CD4-positive, alpha-beta T cell treated with Interleukin-6 at 100 ng/mL for 8 hours (primary cell): ENCODE measurements at regions not wholly inside any gene's neighbourhood (a gene's known extent, or its start where the extent isn't known, plus 50 kb on each side); places are given as distances from the start of the nearest gene placed in this dataset.
"Not testable (repeated sequence)": the region's sequence is repeated elsewhere in the genome, so short reads cannot be mapped to it uniquely, and the experiment has no call there.

Experiments
- DNase-seq: peaks from one replicate; pipeline ENCODE4 v3.0.0-alpha.2; 2020; ENCODE audit warnings: mixed read lengths, low spot score

DNA sequence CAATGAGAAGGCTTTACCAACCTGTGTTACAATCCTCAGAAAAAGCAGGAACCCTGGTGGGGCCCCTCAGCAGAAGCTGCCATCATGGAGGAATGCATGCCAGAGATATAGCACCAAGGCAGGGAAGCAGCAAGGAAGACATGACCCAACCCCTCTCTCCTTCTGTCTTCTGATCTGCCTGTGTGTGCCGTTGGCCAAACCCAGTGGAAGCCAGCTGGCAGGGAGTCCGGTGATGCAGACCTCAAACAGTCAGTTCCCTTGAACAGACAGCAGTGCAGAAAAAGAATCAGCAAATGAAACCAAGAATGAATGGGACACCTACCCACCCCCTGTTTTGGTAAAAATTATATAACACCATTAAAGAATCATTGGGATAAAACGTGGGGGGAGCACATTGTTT, 234.2 kb downstream of the ZNF608 start:
- DNase-seq: no peak

DNA sequence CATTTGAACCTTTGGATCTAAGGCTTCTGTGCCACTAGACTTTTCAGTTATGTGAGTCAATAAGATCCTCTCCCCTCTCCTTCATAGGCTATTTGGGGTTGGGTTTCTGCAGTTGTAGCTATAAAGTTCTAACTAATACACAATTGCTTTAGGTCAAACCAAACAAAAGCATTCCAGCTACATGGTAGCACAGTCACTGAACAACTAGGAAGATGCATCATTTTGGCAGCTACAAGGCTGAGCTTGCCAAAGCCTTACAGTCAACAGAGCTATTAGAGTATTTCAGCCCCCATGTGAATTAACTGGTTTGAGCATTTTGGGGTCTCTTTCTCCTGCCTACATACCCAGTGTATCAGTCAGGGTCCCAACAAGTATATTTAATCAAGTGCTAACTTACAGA, 234.6 kb downstream of the ZNF608 start:
- DNase-seq: no peak

- no peak for DNase-seq
Measured at GRCh38 chr5:124507688-124508087, 238.8 kb downstream of the ZNF608 start.

DNA sequence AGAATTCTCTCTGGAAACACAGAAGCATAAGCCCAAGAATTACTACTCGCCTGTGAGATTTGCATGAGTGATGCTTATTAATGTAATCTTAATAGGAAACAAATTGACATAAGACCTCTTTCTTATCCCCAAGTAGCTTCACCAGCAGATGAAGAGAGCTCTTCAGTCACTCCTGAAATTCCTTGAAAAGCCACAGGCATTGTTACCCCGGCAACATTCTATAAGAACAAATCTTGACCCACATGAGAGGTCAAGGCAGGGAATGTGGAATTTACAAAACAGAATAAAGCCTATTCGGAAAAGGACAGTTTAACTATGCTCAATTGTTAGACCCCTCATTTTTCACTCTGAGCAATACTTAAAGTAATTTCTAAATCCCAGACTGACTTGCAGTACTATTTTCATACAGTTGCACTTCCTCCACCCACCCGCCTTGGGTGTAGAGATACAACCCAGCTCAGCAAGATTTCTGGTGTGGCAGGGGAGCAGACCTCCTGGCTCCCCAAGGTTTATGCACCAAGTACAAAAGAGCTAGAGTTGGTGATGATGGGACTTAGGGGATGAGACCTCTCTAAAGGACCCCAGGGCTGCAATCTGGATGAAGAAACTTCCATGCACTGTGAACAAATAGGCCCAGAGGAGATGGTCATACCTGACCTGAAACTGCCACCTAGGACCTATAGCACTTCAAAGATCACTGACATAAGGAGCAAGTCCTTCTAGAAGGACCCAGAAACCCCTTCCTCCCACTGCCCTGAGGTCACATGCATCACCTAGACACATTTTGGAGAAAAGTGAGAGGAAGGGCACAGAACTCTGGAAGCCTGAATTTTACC, 242.1 kb downstream of the ZNF608 start:
- DNase-seq: no peak

GRCh38 chr5:124502551-124502950, 243.9 kb downstream of the ZNF608 start:
- DNase-seq: no peak

DNA sequence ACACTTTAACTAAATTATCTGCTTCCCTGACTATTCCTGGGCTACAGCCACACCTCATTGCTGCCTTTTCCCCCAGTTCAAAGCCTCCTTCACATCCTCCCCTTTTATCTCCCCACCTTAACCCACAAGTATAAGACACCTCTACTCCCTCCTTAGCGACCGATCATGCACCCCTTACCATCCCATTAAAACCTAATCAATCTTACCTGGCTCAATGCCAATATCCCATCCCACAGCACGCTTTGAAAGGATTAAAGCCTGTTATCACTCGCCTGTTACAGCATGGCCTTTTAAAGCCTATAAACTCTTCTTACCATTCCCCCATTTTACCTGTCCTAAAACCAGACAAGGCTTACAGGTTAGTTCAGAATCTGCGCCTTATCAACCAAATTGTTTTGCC, 246.6 kb downstream of the ZNF608 start:
- not testable (repeated sequence) for DNase-seq

DNA sequence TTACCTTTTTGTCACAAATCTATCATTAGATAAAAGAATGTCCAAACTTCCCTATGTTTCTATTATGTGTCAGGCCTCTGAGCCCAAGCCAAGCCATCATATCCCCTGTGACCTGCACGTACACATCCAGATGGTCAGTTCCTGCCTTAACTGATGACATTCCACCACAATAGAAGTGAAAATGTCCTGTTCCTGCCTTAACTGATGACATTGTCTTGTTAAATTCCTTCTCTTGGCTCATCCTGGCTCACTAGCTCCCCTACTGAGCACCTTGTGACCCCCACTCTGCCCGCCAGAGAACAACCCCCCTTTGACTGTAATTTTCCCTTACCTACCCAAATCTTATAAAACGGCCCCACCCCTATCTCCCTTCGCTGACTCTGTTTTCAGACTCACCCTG, 249.5 kb downstream of the ZNF608 start:
- DNase-seq: not testable (repeated sequence)

DNA sequence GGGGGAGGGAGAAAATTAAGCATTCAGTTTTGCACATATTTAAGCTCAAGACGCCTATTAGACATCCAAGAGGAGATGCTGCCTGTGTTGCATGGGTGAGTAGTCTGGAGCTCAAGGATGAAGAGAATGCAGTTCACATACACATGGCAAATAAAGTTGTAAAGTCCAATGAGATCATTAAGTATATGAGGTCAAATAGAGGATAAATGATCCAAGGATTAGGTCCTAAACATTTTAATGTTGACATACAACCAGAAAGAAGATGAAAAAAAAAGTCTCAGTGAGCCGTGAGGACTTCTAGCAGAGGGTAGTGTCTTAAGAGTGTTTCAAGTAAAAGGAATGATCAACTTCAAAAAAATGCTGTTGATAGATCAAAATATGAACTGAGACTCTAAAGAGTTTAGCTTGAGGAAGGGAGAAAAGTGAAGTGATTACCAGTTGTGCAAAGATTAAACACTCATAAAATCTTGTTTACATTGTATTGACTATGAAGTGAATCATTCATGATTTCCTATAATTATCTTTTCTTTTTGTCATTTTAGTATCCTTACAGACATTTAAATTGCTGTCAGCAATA, 251.8 kb downstream of the ZNF608 start:
- DNase-seq: no peak

DNA sequence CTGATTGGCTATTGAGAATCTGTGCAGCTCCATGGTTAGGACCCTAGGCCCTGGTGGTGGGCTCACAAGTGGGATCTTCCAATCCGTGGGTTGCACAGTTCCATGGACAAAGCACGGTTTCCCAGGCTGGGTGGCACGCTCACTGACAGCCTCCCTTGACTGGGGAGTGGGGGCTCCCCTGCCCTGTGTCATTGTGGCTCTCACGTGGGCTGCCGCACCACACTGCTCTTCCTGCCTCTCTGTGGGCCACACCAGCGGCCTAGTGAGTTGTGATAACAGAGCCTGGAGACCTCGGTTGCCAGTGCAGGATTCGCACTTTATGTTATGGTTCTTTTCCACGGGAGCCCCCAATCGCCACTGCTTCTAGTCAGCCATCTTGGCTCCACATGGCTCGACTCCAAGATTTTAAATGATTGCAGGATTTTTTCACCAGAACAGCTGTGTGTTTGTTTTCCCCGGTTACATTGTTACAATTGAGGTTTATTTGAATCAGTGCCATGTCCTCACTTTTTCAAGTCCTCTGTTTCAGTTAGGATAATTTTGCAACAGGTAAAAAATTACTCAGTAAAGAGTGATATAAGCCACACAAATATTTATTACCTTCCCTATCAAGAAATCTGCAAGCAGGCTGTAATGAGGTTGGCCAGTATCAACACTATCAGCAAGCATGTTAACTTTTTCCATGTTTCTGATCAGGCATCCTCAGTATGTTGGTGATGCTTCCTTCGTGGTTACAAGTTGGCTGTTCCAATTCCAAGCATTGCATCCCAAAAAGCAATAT, 253.8 kb downstream of the ZNF608 start:
- no peak for DNase-seq

GRCh38 chr5:124490315-124490714, 256.1 kb downstream of the ZNF608 start:
- DNase-seq: not testable (repeated sequence)

GRCh38 chr5:124481419-124481818, 265.0 kb downstream of the ZNF608 start:
- DNase-seq: no peak

- no peak for DNase-seq
Measured at GRCh38 chr5:124480964-124481363, 265.5 kb downstream of the ZNF608 start.

GRCh38 chr5:124480022-124480421, 266.4 kb downstream of the ZNF608 start:
- DNase-seq: no peak

DNA sequence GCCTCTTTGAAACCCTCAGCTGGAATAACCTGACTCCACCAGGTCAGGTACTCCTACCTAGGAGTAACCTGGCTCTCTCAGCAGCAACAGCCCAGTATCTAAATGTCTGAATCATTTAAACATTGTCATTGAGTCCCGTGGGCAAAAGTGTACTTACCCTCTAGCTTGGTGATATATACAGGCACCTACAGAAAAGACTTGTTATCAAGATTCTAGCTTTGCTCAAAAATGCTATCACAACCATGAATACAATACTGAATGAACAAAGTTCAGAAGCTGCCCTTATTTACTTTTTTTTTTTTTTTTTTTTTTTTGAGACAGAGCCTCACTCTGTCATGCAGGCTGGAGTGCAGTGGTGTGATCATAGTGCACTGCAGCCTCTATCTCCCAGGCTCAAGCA, 268.2 kb downstream of the ZNF608 start:
- no peak for DNase-seq

DNA sequence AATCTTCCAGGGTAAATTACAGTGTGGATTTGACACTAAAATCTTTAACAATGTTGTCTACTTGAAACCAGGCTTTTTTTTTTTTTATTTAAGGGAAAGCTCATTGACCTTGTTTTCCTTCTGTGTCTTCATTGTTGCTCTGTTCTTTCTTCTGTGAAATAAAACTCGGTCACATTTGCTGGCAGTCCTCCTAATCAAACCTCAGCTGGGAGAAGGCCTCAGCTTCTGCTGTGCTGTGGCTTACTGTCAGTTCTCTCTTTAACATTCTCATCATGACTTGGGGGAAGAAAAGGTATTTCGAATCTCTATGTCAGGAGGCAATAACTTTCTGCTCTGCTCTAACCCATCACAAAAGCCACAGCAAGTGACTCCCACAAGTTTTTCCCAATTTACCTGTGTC, 268.9 kb downstream of the ZNF608 start:
- no peak for DNase-seq

- DNase-seq: no peak
Measured at GRCh38 chr5:124477062-124477461, 269.4 kb downstream of the ZNF608 start.

- no peak for DNase-seq
Measured at GRCh38 chr5:124474528-124475215, 271.8 kb downstream of the ZNF608 start.

- no peak for DNase-seq
Measured at GRCh38 chr5:124468671-124469411, 277.6 kb downstream of the ZNF608 start.

DNA sequence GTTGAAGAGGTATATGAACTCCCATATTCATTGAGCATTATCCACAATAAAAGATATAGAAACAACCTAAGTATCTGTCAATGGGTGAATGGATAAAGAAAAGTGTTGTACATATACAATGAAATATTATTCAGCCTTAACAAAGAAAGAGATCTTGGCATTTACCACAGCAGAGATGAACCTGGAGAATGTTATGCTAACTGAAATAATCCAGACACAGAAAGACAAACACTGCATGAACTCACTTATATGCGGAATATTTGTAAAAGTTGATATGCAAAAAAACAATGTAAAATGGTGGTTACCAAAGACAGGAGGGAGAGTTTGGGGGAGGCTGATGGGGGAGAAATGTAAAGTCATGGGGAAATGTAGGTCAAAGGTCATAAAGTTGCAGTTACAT, 278.7 kb downstream of the ZNF608 start:
- DNase-seq: no peak

DNA sequence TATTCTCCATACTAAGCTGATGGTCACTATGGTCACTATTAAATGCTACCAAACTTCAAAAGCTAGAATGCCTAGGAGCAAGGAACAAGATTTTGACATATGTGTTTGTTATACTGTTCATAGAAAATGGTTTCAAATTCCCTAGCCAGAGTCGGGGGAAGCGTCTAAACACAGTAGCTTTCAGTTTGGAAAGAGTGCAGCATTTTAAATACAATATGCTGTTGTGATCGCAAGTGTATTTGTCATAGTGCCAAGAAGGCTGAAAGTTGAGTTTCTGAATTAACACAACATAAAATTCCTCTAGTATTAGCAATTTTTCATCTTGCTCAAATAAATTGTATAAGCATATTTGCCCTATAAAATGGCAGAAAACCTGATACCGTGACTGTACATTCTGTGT, 280.4 kb downstream of the ZNF608 start:
- no peak for DNase-seq

- DNase-seq: no peak
Measured at GRCh38 chr5:124463851-124464250, 282.6 kb downstream of the ZNF608 start.

DNA sequence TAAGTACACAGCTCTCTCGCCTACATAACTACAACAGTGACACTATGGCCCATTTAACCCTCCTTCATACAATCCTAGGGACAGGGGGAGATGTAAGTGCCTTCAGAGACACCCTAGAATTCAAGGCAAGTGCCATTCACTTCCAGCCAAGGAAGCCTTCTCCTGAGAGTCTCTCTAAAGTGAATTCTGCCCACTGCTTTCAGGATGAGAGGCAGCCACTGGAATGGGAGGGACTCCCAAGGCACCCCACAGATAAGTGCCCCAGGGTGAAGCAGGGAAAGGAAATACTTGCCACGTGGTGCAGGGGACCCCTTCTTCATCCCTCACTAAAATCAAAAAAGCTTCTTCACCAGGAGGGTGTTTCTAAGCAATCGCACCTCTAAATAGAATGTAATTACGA, 283.7 kb downstream of the ZNF608 start:
- no peak for DNase-seq
